ENCODE measurements at regions not wholly inside any gene's neighbourhood (a gene's known extent, or its start where the extent isn't known, plus 50 kb on each side); places are given as distances from the start of the nearest gene placed in this dataset.

DNA sequence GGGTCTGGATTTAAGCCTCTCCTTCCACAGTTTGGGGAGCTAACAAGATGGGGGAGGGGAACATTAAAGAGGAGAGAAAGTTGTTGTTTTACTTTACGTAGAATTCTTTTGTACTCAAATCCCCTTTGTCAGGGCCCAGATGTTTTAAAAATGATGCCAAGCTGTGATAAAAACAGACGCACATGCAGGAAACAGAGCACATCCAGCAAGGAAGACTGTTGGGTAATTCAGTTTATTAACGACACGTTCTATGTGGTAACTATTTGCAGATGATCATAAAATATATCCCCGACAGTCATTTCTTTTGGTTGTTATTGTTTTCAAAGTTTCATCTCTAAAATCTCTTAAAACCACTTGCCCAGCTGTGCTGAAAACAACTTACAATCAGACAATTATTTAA is 307.0 kb upstream of the PRDM1 start:
- no peaks in the 10 kb centered on the region for H3K27me3 ChIP-seq
- no peak overlapping the region for H3K4me3 ChIP-seq
- peaks cover 9 to 12% of the 10 kb centered on the region in 2 donors for H3K9me3 ChIP-seq
- in situ Hi-C loops (cut with MboI; ENCODE audit: low pct_ligation_motif_present in 1 of 4, low pct_unique_long_range_greater_than_20kb in 1 of 4, low sequenced_read_pairs in 3 of 4) (no loop called here), intact Hi-C loops (cut with DNase I; ENCODE audit: low total_unique reads) (no loop called here)
- DNase-seq: no peak
- H3K4me1 ChIP-seq: no peaks in the 10 kb centered on the region
- TF ChIP-seq POLR2A (IDR thresholded peaks at IDR 0.05) (no peak), EP300 (IDR thresholded peaks at IDR 0.05; ENCODE audit: low read depth) (no peak), POLR2AphosphoS5 (IDR thresholded peaks at IDR 0.05) (no peak)
- TF ChIP-seq, protein P1, sequence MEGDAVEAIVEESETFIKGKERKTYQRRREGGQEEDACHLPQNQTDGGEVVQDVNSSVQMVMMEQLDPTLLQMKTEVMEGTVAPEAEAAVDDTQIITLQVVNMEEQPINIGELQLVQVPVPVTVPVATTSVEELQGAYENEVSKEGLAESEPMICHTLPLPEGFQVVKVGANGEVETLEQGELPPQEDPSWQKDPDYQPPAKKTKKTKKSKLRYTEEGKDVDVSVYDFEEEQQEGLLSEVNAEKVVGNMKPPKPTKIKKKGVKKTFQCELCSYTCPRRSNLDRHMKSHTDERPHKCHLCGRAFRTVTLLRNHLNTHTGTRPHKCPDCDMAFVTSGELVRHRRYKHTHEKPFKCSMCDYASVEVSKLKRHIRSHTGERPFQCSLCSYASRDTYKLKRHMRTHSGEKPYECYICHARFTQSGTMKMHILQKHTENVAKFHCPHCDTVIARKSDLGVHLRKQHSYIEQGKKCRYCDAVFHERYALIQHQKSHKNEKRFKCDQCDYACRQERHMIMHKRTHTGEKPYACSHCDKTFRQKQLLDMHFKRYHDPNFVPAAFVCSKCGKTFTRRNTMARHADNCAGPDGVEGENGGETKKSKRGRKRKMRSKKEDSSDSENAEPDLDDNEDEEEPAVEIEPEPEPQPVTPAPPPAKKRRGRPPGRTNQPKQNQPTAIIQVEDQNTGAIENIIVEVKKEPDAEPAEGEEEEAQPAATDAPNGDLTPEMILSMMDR (IDR thresholded peaks at IDR 0.05): no peak
- H3K36me3 ChIP-seq: no peaks in the 10 kb centered on the region
- WGBS, 2 donors (ENCODE audit: low coverage in 1 of 2): 52 to 59% methylated on average over 5 of the region's 5 CpGs
- no peak overlapping the region for H3K27ac ChIP-seq

DNA sequence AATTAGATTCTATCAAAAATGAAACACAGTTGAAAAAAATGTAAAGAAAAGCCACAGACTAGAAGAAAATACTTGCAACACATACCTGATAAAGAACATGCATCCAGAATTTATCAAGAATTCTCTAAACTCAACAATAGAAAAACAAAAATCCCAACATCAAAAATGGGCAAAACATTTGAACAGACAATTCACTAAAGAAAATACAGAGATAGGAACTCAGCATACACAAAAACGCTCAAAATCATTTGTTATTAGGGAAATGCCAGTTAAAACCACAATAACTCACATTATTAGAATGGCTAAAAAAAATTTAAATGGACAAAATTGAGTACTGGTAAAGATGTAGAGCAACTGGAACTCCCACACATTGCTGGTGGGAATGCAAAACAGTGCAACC is 311.0 kb upstream of the PRDM1 start:
- H3K9me3 ChIP-seq: peaks cover 9 to 12% of the 10 kb centered on the region in 2 donors
- no peaks in the 10 kb centered on the region for H3K4me1 ChIP-seq
- WGBS, 2 donors (ENCODE audit: low coverage in 1 of 2): 79 to 89% methylated on average over 1 of the region's 1 CpG
- no peak for DNase-seq
- no peaks in the 10 kb centered on the region for H3K27me3 ChIP-seq
- no peaks in the 10 kb centered on the region for H3K36me3 ChIP-seq
- TF ChIP-seq, protein P1 (IDR thresholded peaks at IDR 0.05): no peak
- no peak overlapping the region for H3K27ac ChIP-seq
- no peak overlapping the region for H3K4me3 ChIP-seq
- intact Hi-C loops (cut with DNase I; ENCODE audit: low total_unique reads): no loop called here
- in situ Hi-C loops (cut with MboI; ENCODE audit: low pct_ligation_motif_present in 1 of 4, low pct_unique_long_range_greater_than_20kb in 1 of 4, low sequenced_read_pairs in 3 of 4): no loop called here

DNA sequence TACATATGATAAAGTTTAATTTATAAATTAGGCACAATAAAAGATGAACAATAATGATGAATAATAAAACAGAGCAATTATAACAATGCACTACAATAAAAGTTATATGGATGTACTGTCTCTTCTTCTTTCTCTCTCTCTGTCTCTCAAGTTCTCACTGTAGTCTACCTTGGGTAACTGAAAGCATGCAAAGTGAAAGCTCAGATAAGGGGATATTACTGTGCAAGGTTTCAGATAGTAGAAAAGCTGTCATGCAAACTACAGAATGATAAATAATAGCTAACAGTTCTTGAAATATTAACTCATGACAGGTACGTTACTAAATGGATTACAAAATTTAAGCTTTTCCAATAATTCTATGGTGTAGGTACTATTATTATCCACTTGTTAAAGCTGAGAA is 311.9 kb upstream of the PRDM1 start:
- H3K4me3 ChIP-seq: no peak overlapping the region
- intact Hi-C loops (cut with DNase I; ENCODE audit: low total_unique reads): no loop called here
- TF ChIP-seq POLR2AphosphoS5 (IDR thresholded peaks at IDR 0.05) (no peak), POLR2A (IDR thresholded peaks at IDR 0.05) (no peak), EP300 (IDR thresholded peaks at IDR 0.05; ENCODE audit: low read depth) (no peak)
- TF ChIP-seq, protein P1 (IDR thresholded peaks at IDR 0.05): no peak
- 84 to 87% methylated on average over 1 of the region's 1 CpG for WGBS, 2 donors (ENCODE audit: low coverage in 1 of 2)
- no peak for DNase-seq
- H3K9me3 ChIP-seq: peaks cover 9 to 12% of the 10 kb centered on the region in 2 donors
- no peaks in the 10 kb centered on the region for H3K4me1 ChIP-seq
- H3K27me3 ChIP-seq: no peaks in the 10 kb centered on the region
- H3K36me3 ChIP-seq: no peaks in the 10 kb centered on the region
- no peak overlapping the region for H3K27ac ChIP-seq
- in situ Hi-C loops (cut with MboI; ENCODE audit: low pct_ligation_motif_present in 1 of 4, low pct_unique_long_range_greater_than_20kb in 1 of 4, low sequenced_read_pairs in 3 of 4): no loop called here

DNA sequence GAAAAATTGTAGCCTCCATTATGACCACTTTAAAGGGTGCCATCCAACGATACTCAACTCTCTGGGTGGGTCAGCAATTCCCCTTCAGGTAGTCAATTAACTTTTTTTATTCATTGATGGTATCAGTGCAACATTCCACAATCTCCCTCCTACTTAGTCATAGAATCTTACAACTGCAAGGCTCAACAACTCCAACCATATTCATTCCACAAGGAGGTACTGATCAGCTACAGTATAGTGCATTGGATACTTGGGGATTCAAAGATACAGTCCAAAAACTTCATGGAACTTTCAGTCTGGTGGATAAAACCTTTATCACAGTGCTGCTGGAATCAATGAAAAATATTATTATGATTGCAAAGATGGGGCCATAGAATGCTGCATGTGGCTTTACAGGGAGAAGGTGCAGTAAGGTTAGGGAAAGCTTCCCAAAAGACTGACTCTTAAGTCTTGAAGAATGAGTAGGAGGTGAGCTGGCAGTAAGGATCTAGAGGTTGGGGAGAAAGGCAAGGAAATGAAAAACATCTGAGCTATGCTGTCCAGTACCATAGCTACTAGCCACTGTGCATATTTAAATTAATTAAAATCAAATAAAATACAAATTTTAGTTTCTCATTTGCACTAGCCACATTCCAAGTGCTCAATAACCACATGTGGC is 314.7 kb upstream of the PRDM1 start:
- intact Hi-C loops (cut with DNase I; ENCODE audit: low total_unique reads) (no loop called here), in situ Hi-C loops (cut with MboI; ENCODE audit: low pct_ligation_motif_present in 1 of 4, low pct_unique_long_range_greater_than_20kb in 1 of 4, low sequenced_read_pairs in 3 of 4) (no loop called here)
- no peaks in the 10 kb centered on the region for H3K27me3 ChIP-seq
- no peak for DNase-seq
- peaks cover 9 to 12% of the 10 kb centered on the region in 2 donors for H3K9me3 ChIP-seq
- no peaks in the 10 kb centered on the region for H3K4me1 ChIP-seq
- TF ChIP-seq EP300 (IDR thresholded peaks at IDR 0.05; ENCODE audit: low read depth) (no peak), POLR2AphosphoS5 (IDR thresholded peaks at IDR 0.05) (no peak), POLR2A (IDR thresholded peaks at IDR 0.05) (no peak)
- TF ChIP-seq, protein P1 (IDR thresholded peaks at IDR 0.05): no peak
- H3K36me3 ChIP-seq: no peaks in the 10 kb centered on the region
- 88% methylated on average over 1 of the region's 1 CpG for WGBS, 2 donors (ENCODE audit: low coverage in 1 of 2)
- H3K4me3 ChIP-seq: no peak overlapping the region
- no peak overlapping the region for H3K27ac ChIP-seq

Measured in transverse colon (tissue), 4 donors.